SK-MEL-5 (cell line): ENCODE measurements at regions not wholly inside any gene's neighbourhood (a gene's known extent, or its start where the extent isn't known, plus 50 kb on each side); places are given as distances from the start of the nearest gene placed in this dataset.
A peak's percentile ranks its signal among the peaks of the same experiment; 100 is the strongest.

Experiments
- DNase-seq: peaks from one replicate; pipeline ENCODE4 v3.0.0-alpha.2; 2016; ENCODE audit warnings: low read depth, low spot score
- in situ Hi-C: cut with HindIII; loops from 2 replicates; pipeline ENCODE4 v1.10.0; 2016; ENCODE audit warnings: low sequenced_read_pairs, high pct_unique_total_duplicates, low pct_unique_long_range_greater_than_20kb

DNA sequence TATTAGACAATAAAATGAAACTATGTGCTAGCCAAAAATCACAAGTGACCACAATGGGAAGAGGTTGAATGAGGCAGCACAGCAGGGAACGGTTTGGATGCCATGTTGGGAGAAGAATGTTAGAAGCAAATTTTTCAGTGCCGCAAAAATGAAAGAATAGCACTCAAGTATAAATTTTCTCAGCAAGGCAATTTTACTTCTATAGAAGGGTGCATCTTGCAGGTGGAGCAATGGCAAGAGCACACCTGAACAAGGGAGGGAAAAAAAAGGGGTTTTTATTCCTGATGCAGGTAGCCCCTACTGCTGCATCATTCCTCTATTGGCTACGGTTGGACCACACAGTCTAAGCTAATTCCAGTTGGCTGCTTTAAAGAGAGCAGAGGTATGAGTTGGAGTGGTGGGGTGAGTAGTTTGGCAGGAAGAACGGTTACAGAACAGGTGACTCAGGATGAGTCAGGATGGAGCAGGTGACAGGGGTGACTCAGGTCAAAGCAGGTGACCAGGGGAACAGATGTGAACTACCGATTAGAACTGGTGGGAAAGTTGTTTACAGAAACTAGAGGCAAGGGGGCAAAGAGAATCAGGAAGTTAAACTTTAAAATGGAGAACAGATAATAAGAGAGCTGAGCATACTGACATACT, 301.1 kb upstream of the NRIP1 start:
- in situ Hi-C loops = no loop called here
- no peak for DNase-seq

DNA sequence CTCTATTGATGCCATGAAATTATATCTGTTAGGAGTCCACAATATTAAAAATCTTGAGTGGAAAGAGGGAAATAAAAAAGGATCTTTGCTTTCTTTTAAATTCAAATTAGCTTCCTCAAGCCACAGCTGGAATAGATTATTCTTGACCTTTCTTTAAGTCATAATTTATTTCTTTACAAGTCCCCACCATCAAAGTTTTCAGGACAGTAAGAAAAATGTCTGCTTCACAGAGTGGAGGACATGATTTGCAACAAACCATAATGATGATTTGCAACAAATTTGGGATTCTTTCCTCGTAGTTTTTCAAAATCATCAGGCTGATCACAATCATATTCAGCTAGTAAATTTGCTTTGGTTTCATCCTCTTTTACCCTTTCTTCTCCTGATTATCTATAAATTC, 301.8 kb upstream of the NRIP1 start:
- no peak for DNase-seq
- in situ Hi-C loops = no loop called here

DNA sequence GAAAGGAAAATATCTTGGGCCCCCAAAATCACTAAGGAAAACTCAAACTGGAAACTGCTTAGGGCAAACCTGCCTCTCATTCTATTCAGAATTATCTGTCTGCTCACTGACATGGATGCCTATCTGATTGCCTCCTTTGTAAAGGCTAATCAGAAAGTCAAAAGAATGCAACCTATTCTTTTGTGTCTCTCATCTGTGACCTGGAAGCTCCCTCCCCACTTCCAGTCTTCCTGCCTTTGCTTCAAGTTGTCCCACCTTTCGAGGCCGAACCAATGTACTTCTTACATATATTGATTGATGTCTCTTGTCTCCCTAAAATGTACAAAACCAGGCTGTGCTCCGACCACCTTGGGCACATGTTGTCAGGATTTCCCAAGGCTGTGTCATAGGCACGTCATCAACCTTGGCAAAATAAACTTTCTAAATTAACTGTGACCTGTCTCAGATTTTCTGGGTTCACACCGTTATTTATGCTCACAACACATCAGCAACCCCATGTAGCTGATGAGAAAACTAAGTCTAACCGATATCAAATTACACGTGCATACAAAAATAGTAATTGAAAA, 302.3 kb upstream of the NRIP1 start:
- in situ Hi-C loops = no loop called here
- no peak for DNase-seq

DNA sequence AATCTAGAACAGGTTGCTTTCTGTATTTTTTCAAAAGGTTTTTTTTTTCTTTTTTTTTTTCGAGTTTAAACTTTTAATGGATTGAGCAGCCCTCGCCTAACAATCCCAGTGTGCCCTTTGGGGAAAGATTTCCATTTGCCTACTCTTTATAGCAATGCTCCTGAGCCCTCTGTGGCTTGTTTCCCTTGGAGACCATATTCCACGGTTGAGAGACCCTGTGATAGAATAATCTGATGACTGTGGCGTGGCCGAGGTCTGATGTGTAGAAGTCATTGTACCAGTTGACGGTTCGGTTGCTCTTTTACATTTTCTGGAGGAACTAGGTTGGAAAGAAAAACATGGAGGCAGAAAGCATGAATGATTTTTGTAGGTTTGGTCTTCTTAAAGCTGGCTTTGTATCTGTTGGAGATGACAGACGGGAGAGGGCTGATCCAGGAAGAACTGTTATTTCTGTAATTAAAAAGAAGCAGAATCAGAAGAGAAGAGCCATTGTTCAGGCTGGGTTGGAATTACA, 305.7 kb upstream of the NRIP1 start:
- DNase-seq = peak; percentile 2
- in situ Hi-C loops = no loop called here

DNA sequence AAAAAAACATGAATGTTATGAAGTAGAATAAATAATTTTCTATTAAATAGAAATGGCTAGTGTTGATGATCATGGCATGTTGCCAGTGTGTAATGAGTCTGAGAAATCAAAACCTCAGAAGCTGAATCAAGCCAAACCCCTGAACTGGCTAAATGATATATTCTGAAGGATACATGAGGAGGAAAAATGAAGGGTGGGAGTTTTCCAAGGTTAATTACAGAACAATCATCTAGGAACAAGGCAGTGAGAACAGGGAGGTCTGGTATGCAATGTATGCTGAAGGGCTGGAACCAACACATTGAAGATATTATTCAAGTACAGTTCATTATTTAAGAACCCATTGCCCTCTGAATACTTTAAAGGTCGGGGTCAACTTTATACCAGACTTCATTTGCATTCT, 309.1 kb upstream of the NRIP1 start:
- in situ Hi-C loops = no loop called here
- no peak for DNase-seq

DNA sequence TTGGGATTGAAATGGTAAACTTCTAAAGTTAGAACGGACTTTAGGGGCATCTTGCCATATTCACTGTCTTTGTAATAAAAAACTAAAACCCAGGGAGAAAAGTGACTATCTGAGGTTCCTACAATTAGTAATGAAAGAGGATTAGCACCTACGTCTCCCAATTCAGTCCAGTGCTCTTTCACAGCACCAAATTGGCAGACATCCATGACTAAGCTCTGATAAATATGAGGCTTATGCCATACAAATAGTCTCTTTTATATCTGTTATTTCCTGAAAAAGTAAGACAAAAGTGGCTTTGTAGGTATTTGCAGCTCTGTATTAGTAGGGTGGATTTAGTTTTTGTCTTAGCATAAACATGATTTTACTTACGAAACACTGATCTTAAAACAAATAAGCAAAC, 315.0 kb upstream of the NRIP1 start:
- in situ Hi-C loops = no loop called here
- peak; percentile 4 for DNase-seq

DNA sequence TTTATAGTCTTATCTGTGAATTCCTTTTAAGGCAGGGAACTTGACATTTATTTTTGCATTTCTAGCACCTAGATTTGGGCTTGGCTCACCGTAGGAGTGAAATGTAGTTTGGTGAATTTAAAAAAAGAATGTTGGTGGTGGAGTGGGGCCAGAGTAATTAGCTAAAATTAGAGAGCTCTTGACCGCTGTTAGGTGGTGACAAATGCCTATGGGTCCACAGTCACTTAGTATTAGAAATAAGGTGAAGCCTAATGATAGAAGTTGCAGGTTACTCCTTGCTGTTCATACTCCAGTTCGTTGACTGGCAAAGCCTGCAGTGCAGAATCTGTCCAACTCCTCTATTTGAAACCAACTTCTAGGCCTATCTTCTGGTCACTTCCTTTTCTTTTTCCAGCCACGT, 318.8 kb upstream of the NRIP1 start:
- no peak for DNase-seq
- in situ Hi-C loops = no loop called here

DNA sequence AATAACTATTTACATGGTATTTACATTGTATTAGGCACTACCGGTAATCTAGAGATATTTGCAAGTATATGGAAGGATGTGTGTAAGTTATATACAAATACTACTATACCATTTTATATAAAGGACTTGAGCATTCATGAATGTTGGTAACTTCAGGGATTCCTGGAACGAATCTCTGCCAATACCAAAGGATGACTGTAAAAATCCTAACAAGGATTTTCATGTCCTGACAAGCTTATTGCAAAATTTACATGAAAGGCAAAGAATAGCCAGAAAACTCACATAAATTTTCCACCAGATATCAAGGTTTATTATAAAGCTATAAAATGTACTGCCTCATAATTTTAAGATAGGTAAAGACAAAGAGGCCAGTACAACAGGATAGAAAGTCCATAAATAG, 325.2 kb upstream of the NRIP1 start:
- in situ Hi-C loops = no loop called here

DNA sequence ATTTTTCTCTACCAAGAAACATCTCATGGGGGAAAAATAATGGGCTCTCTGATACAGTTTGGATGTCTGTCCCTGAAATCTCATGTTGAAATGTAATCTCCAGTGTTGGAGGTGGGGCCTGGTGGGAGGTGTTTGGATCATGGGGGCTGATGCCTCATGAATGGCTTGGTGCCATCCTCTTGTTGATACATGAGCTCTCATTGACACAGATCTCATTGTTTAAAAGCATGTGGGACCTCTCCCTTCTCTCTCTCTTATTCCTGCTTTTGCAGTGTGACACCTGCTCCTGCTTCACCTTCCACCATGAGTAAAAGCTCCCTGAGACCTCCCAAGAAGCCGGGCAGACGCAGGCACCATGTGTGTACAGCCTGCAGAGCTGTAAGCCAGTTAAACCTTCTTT, 332.5 kb upstream of the NRIP1 start:
- in situ Hi-C loops = no loop called here
- no peak for DNase-seq

More for the DNA sequence above, 325.2 kb upstream of the NRIP1 start:
- DNase-seq = no peak

DNA sequence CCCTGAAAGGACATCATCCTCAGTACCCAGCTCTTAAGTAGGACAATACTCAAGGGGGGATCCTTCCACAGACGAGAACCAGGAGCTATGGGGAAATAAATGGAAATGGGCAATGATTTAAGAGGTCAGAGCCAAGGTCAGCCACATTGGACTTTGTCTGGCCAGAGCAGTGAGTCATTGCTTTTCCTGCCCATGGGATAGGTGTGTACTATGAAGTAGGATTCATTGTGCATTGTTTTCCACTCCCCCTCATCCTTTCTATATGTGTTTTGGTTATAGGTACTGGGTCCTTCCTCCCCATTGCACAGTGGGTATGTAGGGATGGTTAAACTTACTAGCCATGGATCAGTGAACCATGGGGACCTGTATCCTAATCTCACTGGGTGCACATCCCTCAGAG, 328.9 kb upstream of the USP25 start:
- no peak for DNase-seq
- in situ Hi-C loops = no loop called here

DNA sequence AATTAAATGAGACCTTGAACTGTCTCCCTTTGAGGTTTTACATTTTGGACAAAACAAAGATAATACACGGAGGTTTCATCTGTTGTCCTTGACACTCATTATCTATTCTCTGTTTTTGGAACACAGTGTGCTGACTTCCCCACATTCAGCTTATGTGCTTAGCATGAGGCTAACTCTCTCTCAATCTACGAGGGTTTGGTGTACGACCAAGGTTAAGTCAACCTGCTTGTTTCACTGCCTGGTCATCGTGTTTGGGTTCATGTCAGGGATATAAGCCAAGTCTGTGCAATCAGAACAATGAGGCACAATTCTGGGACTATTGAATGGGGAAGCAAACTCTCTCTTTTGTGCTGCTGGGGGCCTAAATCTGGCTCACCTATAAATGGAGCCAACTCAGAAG, 328.5 kb upstream of the USP25 start:
- no peak for DNase-seq
- in situ Hi-C loops = no loop called here

DNA sequence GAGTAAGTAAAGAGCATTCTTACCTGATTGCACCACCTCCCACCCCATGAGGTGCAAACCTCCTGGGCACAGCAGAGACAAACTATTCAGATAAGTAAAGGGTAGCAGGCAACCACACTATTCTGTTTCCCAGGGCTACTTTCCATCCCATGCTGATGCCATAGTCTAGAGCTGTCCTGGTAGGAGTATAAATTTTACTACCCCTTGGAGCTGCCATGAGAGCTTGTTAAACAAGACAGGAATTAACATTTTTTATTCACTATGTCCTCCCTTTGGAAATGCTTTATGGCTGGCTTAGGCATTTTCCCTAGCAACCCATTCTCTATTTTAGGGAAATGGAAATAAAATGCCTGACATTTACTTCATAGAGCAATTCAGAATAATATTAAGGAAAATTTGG, 324.6 kb upstream of the USP25 start:
- no peak for DNase-seq
- in situ Hi-C loops = no loop called here

DNA sequence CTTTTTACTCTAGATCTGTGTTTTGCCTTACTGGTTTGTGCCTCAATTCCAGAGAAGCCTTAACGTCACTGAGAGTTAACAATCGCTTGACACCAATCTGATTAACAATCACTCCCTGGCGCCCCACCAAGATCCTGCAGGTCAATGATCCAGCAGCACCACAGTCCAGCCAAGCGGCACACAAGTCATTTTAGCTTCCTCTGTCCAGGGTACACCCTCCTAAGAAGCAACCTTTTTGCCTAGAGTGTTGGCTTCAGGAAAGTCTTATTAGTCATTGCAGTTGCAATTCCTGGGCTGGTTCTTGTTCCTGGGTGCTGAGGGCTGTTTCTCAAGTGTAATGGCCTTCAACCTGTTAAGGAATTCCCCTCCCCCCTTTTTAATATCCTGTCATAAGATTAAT, 323.0 kb upstream of the USP25 start:
- no peak for DNase-seq
- in situ Hi-C loops = no loop called here

DNA sequence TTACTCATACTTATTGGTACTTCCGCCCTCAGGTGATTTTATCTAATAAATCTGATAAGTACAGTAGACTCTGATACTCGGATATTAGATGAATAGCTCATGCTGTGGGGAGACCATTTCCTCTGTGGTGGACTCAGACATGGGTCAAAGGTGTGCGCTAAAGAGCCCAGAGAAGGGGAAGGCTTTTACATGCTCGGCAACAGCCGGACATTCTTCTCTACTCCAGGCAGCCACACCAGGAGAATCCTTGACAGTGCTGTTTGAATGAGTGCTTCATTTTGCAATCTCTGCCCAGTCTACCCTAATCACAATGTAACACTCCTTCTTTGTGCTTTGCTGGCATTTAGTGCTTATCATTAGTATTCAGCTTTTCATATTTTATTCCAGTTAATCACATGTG, 322.2 kb upstream of the USP25 start:
- DNase-seq = no peak
- in situ Hi-C loops = no loop called here

DNA sequence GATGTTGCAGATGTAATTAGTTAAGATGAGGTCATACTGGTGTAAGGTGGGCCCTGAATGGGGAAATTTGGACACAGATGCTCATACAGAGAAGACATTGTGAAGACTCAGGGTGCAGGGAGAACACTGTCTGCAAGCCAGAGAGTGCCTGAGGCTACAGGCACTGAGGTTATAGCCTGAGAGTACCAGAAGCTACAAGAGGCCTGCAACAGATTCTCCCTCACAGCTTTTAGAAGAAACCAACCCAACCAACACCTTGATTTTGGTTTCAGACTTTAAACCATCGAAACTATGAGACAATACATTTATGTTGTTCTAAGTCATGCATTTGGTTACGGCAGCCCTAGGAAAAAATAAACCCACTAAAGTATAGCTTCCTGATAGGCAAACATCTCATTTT, 321.7 kb upstream of the USP25 start:
- in situ Hi-C loops = no loop called here
- no peak for DNase-seq

DNA sequence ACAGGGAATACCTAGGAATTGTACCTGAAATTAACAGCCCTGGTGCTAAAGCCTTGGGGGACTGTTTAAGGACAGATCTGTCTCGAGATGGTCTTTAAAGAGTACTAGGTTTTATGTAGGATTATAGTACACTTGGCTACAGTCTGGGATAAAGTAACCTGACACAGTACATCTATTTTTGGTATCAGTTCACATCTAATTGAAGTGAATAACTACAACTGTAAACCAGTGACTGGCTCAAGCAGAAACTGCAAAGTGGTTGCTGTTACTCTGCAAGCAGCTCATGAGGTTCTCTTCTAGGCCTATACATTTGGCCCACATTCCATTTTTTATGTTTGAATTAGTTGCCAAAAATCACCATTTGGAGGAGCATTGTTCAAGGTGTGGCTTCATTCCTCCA, 320.8 kb upstream of the USP25 start:
- in situ Hi-C loops = no loop called here
- no peak for DNase-seq

DNA sequence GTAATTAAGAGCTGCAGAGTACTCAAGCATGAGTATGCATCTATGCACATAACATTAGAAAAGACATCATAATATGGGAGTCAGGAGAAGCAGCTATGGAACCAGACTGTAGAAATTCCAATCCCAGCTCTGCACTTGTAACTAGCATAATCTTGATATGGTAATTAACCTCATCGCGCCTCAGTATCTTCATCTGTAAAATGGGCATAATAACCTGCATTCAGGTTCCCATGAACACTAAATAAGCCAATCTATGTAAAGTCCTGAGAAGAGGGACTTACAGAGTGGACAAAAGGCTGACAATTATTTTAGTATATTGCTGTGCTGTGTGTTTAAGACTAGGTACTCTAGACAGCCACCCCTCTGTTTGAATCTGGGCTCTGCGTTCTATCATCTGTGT, 318.9 kb upstream of the USP25 start:
- no peak for DNase-seq
- in situ Hi-C loops = no loop called here

DNA sequence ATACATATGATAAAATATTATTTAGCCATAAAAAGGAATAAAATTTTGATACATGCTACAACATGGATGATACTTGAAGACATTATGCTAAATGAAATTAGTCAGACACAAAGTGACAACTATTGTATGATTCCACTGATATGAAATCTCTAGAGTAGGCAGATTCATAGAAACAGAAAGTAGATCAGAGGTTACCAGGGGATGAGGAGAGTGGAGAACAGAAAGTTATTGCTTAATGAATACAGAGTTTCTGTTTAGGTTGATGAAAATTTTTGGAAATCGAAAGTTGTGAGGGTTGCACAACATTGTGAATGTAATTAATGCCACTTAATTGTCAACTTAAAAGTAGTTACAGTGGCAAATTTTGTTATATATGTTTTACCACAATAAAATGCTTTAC, 315.7 kb upstream of the USP25 start:
- no peak for DNase-seq
- in situ Hi-C loops = no loop called here

DNA sequence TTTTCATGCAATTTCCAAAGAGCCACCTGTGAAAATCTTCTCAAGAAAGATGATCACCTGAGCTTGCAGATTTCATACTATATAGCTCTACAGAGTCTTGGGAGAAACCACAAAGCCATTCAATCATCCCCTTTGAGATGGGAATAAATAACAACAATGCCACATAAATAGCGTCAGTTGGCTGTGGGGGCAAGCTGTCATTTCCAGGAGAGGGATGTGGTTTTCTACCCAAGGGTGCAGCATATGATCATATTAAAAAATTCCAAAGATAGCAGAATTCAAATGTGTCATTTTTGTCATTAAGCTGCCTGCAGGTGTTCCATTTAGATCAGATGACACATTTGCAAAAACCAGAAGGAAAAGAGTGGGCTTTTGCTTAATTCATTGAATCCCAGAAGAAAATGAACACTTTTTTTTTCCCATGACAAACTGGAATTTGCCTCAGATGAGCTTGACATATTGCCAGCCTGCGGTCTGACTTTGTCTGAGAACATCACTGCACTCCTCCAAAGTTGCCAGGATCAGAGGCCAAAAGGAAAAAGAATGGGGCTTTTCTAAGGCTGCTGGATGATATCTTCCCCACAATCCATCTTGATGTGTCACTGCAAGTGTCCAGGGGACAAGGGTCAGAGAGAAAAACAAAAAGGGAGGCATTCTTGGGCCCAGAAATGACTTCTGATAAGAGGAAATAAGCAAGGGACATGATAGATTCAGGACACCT, 314.1 kb upstream of the USP25 start:
- no peak for DNase-seq
- in situ Hi-C loops = no loop called here
